Kidney glomerular epithelial cell (primary cell): ENCODE measurements at regions not wholly inside any gene's neighbourhood (a gene's known extent, or its start where the extent isn't known, plus 50 kb on each side); places are given as distances from the start of the nearest gene placed in this dataset.

Experiments
- DNase-seq: peaks from one replicate; lab custom pipeline; 2025; lab: John Stamatoyannopoulos, UW

GRCh38 chr14:65794674-65795279 lies 382.2 kb downstream of the FUT8 start:
- no peak for DNase-seq

- DNase-seq = no peak
Observed at GRCh38 chr14:65798216-65798615, 385.7 kb downstream of the FUT8 start.

GRCh38 chr14:65800694-65801093 lies 388.2 kb downstream of the FUT8 start:
- no peak for DNase-seq

GRCh38 chr14:65802196-65802595 lies 389.7 kb downstream of the FUT8 start:
- no peak for DNase-seq

- no peak for DNase-seq
Observed at GRCh38 chr14:65803885-65804284, 391.4 kb downstream of the FUT8 start.

GRCh38 chr14:65804439-65805112 lies 392.0 kb downstream of the FUT8 start:
- DNase-seq = no peak

GRCh38 chr14:65805113-65805473 lies 392.6 kb downstream of the FUT8 start:
- no peak for DNase-seq

- no peak for DNase-seq
Observed at GRCh38 chr14:65808390-65808789, 395.9 kb downstream of the FUT8 start.

GRCh38 chr14:65810322-65810721 lies 397.8 kb downstream of the FUT8 start:
- DNase-seq = no peak

- DNase-seq = peak; percentile 28
Observed at GRCh38 chr14:65813760-65814384, 401.3 kb downstream of the FUT8 start.

- DNase-seq = no peak
Observed at GRCh38 chr14:65815127-65815526, 402.6 kb downstream of the FUT8 start.

- no peak for DNase-seq
Observed at GRCh38 chr14:65817011-65817410, 404.5 kb downstream of the FUT8 start.

GRCh38 chr14:65819569-65819968 lies 407.0 kb downstream of the FUT8 start:
- DNase-seq = no peak

- no peak for DNase-seq
Observed at GRCh38 chr14:65821224-65821753, 408.8 kb downstream of the FUT8 start.

GRCh38 chr14:65824285-65824977 lies 411.9 kb downstream of the FUT8 start:
- peak; percentile 47 for DNase-seq

- DNase-seq = no peak
Observed at GRCh38 chr14:65824978-65825299, 412.4 kb downstream of the FUT8 start.

GRCh38 chr14:65826946-65827345 lies 414.4 kb downstream of the FUT8 start:
- no peak for DNase-seq

- no peak for DNase-seq
Observed at GRCh38 chr14:65827520-65827919, 415.0 kb downstream of the FUT8 start.

GRCh38 chr14:65828396-65828795 lies 415.9 kb downstream of the FUT8 start:
- no peak for DNase-seq

GRCh38 chr14:65832431-65833266 lies 420.1 kb downstream of the FUT8 start:
- peak; percentile 72 for DNase-seq

GRCh38 chr14:65833267-65833880 lies 420.8 kb downstream of the FUT8 start:
- DNase-seq = no peak
